ENCODE measurements at regions not wholly inside any gene's neighbourhood (a gene's known extent, or its start where the extent isn't known, plus 50 kb on each side); places are given as distances from the start of the nearest gene placed in this dataset.
"Not testable (repeated sequence)": the region's sequence is repeated elsewhere in the genome, so short reads cannot be mapped to it uniquely, and the experiment has no call there.

- H3K36me3 ChIP-seq (ENCODE audit: low read depth); H3K4me1 ChIP-seq (ENCODE audit: low read depth); H3K4me3 ChIP-seq; H3K9me3 ChIP-seq; intact Hi-C loops (cut with DNase I, micrococcal nuclease); ATAC-seq; DNase-seq: not testable (repeated sequence)
Measured at GRCh38 chrX:63204266-63205074, 146.7 kb downstream of the SPIN4 start.

- H3K9me3 ChIP-seq; DNase-seq; H3K36me3 ChIP-seq (ENCODE audit: low read depth); H3K4me3 ChIP-seq; H3K4me1 ChIP-seq (ENCODE audit: low read depth); intact Hi-C loops (cut with DNase I, micrococcal nuclease); ATAC-seq: not testable (repeated sequence)
Measured at GRCh38 chrX:63201987-63202386, 149.1 kb downstream of the SPIN4 start.

GRCh38 chrX:63198693-63199092 lies 152.4 kb downstream of the SPIN4 start:
- DNase-seq; H3K4me3 ChIP-seq; intact Hi-C loops (cut with DNase I, micrococcal nuclease); H3K36me3 ChIP-seq (ENCODE audit: low read depth); H3K9me3 ChIP-seq; H3K4me1 ChIP-seq (ENCODE audit: low read depth); ATAC-seq: not testable (repeated sequence)

- DNase-seq, result peak in 1 of 3 donors; percentile 35
- ATAC-seq; H3K9me3 ChIP-seq; H3K4me1 ChIP-seq (ENCODE audit: low read depth); H3K36me3 ChIP-seq (ENCODE audit: low read depth); intact Hi-C loops (cut with DNase I, micrococcal nuclease); H3K4me3 ChIP-seq: not testable (repeated sequence)
Measured at GRCh38 chrX:63192366-63193041, 158.6 kb downstream of the SPIN4 start.

GRCh38 chrX:63186137-63186536 lies 165.0 kb downstream of the SPIN4 start:
- Histone ChIP-seq H3K4me3 (no peak overlapping the region), H3K4me1 (ENCODE audit: low read depth) (no peaks in the 10 kb centered on the region), H3K36me3 (ENCODE audit: low read depth) (no peaks in the 10 kb centered on the region), H3K9me3 (no peaks in the 10 kb centered on the region)
- no peak for TF ChIP-seq CTCF (IDR thresholded peaks at IDR 0.05)
- no peak for DNase-seq
- no peak for ATAC-seq
- intact Hi-C loops (cut with DNase I, micrococcal nuclease), result no loop called here

GRCh38 chrX:63179852-63180251 lies 171.3 kb downstream of the SPIN4 start:
- ATAC-seq; H3K36me3 ChIP-seq (ENCODE audit: low read depth); H3K4me3 ChIP-seq; H3K9me3 ChIP-seq; intact Hi-C loops (cut with DNase I, micrococcal nuclease); DNase-seq; H3K4me1 ChIP-seq (ENCODE audit: low read depth): not testable (repeated sequence)

GRCh38 chrX:63176578-63176977 lies 174.6 kb downstream of the SPIN4 start:
- intact Hi-C loops (cut with DNase I, micrococcal nuclease); H3K4me3 ChIP-seq; DNase-seq; ATAC-seq; H3K9me3 ChIP-seq; H3K4me1 ChIP-seq (ENCODE audit: low read depth); H3K36me3 ChIP-seq (ENCODE audit: low read depth): not testable (repeated sequence)

- H3K4me1 ChIP-seq (ENCODE audit: low read depth); intact Hi-C loops (cut with DNase I, micrococcal nuclease); DNase-seq: not testable (repeated sequence)
Measured at GRCh38 chrX:63173841-63174718, 177.1 kb downstream of the SPIN4 start.

GRCh38 chrX:63169416-63169815 lies 181.7 kb downstream of the SPIN4 start:
- H3K36me3 ChIP-seq (ENCODE audit: low read depth); H3K4me1 ChIP-seq (ENCODE audit: low read depth); H3K4me3 ChIP-seq; DNase-seq; H3K9me3 ChIP-seq; intact Hi-C loops (cut with DNase I, micrococcal nuclease): not testable (repeated sequence)
- ATAC-seq, result peak; percentile 26

More at GRCh38 chrX:63173841-63174718, 177.1 kb downstream of the SPIN4 start:
- H3K36me3 ChIP-seq (ENCODE audit: low read depth); H3K9me3 ChIP-seq; ATAC-seq; H3K4me3 ChIP-seq: not testable (repeated sequence)

GRCh38 chrX:63168949-63169348 lies 182.2 kb downstream of the SPIN4 start:
- H3K4me1 ChIP-seq (ENCODE audit: low read depth); H3K9me3 ChIP-seq; DNase-seq; intact Hi-C loops (cut with DNase I, micrococcal nuclease); H3K4me3 ChIP-seq; H3K36me3 ChIP-seq (ENCODE audit: low read depth): not testable (repeated sequence)
- peak; percentile 38 for ATAC-seq

GRCh38 chrX:63167002-63167401 lies 184.1 kb downstream of the SPIN4 start:
- intact Hi-C loops (cut with DNase I, micrococcal nuclease); DNase-seq: not testable (repeated sequence)

GRCh38 chrX:63160994-63161393 lies 190.1 kb downstream of the SPIN4 start:
- DNase-seq; H3K4me3 ChIP-seq; H3K9me3 ChIP-seq; H3K4me1 ChIP-seq (ENCODE audit: low read depth); ATAC-seq; intact Hi-C loops (cut with DNase I, micrococcal nuclease); H3K36me3 ChIP-seq (ENCODE audit: low read depth): not testable (repeated sequence)

More at GRCh38 chrX:63167002-63167401, 184.1 kb downstream of the SPIN4 start:
- H3K36me3 ChIP-seq (ENCODE audit: low read depth); H3K4me1 ChIP-seq (ENCODE audit: low read depth); H3K4me3 ChIP-seq; ATAC-seq; H3K9me3 ChIP-seq: not testable (repeated sequence)

- H3K9me3 ChIP-seq; H3K4me3 ChIP-seq; intact Hi-C loops (cut with DNase I, micrococcal nuclease); DNase-seq; H3K4me1 ChIP-seq (ENCODE audit: low read depth); ATAC-seq; H3K36me3 ChIP-seq (ENCODE audit: low read depth): not testable (repeated sequence)
Measured at GRCh38 chrX:63160340-63160739, 190.8 kb downstream of the SPIN4 start.

All from mucosa of descending colon (tissue), 3 donors.